Trophoblast cell (in vitro differentiated cells and primary cell): ENCODE measurements at regions not wholly inside any gene's neighbourhood (a gene's known extent, or its start where the extent isn't known, plus 50 kb on each side); places are given as distances from the start of the nearest gene placed in this dataset.

ENCODE experiments used
- DNase-seq, 2 donors: peaks; one replicate each; pipeline ENCODE4 v3.0.0-alpha.2; 2016
- H2AFZ ChIP-seq: 2 replicates; pipeline ENCODE4 v1.6.1; 2013; ENCODE audit warnings: low read length, moderate library complexity, mild to moderate bottlenecking; ENCODE audit not compliant: insufficient read depth, poor library complexity
- H2AK5ac ChIP-seq: 2 replicates; pipeline ENCODE4 v1.6.1; 2013; ENCODE audit warnings: mild to moderate bottlenecking, low read length
- H2BK120ac ChIP-seq: 2 replicates; pipeline ENCODE4 v1.6.1; 2013; ENCODE audit warnings: low read length, mild to moderate bottlenecking, moderate library complexity; ENCODE audit not compliant: insufficient read depth, poor library complexity
- H2BK12ac ChIP-seq: 2 replicates; pipeline ENCODE4 v1.6.1; 2013; ENCODE audit warnings: mild to moderate bottlenecking, low read length, moderate library complexity
- H2BK5ac ChIP-seq: 2 replicates; pipeline ENCODE4 v1.6.1; 2013; ENCODE audit warnings: low read length, low read depth, moderate library complexity, mild to moderate bottlenecking; ENCODE audit not compliant: poor library complexity
- H3K14ac ChIP-seq: 2 replicates; pipeline ENCODE4 v1.6.1; 2013; ENCODE audit warnings: mild to moderate bottlenecking, low read length
- H3K18ac ChIP-seq: 2 replicates; pipeline ENCODE4 v1.6.1; 2013; ENCODE audit warnings: mild to moderate bottlenecking, low read length
- H3K23ac ChIP-seq: 2 replicates; pipeline ENCODE4 v1.6.1; 2013; ENCODE audit warnings: low read length
- H3K27ac ChIP-seq: 2 replicates; pipeline ENCODE4 v1.5.1; 2013; ENCODE audit warnings: low read depth, mild to moderate bottlenecking, inconsistent platforms, low read length, moderate library complexity
- H3K27me3 ChIP-seq: 2 replicates; pipeline ENCODE4 v1.6.1; 2013; ENCODE audit warnings: inconsistent platforms, mild to moderate bottlenecking, low read length, moderate library complexity; ENCODE audit not compliant: insufficient read depth
- H3K36me3 ChIP-seq, 2 experiments: 1 replicate in 1 of 2; 2 replicates in 1 of 2; pipeline ENCODE4 v1.6.1; 2013; ENCODE audit warnings: low read length in 2 of 2, mild to moderate bottlenecking in 2 of 2, moderate library complexity in 1 of 2; ENCODE audit not compliant: insufficient read depth in 2 of 2, control insufficient read depth in 1 of 2
- H3K4ac ChIP-seq: 2 replicates; pipeline ENCODE4 v1.6.1; 2013; ENCODE audit warnings: low read depth, mild to moderate bottlenecking, low read length, moderate library complexity
- H3K4me1 ChIP-seq, 2 experiments: 1 replicate in 1 of 2; 2 replicates in 1 of 2; pipeline ENCODE4 v1.6.1; 2013; ENCODE audit warnings: low read length in 2 of 2, mild to moderate bottlenecking in 2 of 2, moderate library complexity in 1 of 2; ENCODE audit not compliant: insufficient read depth in 2 of 2, control insufficient read depth in 1 of 2
- H3K4me2 ChIP-seq: 2 replicates; pipeline ENCODE4 v1.6.1; 2013; ENCODE audit warnings: inconsistent platforms, mild to moderate bottlenecking, low read length, moderate library complexity
- H3K4me3 ChIP-seq: 2 replicates; pipeline ENCODE4 v1.5.1; 2013; ENCODE audit warnings: mild to moderate bottlenecking, low read depth, low read length, inconsistent platforms
- H3K79me1 ChIP-seq: one replicate; pipeline ENCODE4 v1.6.1; 2013; ENCODE audit warnings: low read length
- H3K79me2 ChIP-seq: 2 replicates; pipeline ENCODE4 v1.6.1; 2013; ENCODE audit warnings: low read length, mild to moderate bottlenecking; ENCODE audit not compliant: control insufficient read depth, insufficient read depth, poor library complexity
- H3K9ac ChIP-seq: 2 replicates; pipeline ENCODE4 v1.6.1; 2013; ENCODE audit warnings: mild to moderate bottlenecking, low read length
- H3K9me3 ChIP-seq: 2 replicates; pipeline ENCODE4 v1.6.1; 2013; ENCODE audit warnings: low read depth, mild to moderate bottlenecking, control low read depth, inconsistent platforms, low read length; ENCODE audit not compliant: insufficient read depth
- H4K12ac ChIP-seq: 2 replicates; pipeline ENCODE4 v1.6.1; 2013; ENCODE audit warnings: low read depth, mild to moderate bottlenecking, low read length, moderate library complexity
- H4K8ac ChIP-seq: 2 replicates; pipeline ENCODE4 v1.6.1; 2013; ENCODE audit warnings: low read depth, mild to moderate bottlenecking, low read length, moderate library complexity
- H4K91ac ChIP-seq: one replicate; pipeline ENCODE4 v1.6.1; 2013; ENCODE audit warnings: low read depth, mild to moderate bottlenecking, low read length, moderate library complexity
- WGBS: extraction: QIAGEN DNeasy Blood & Tissue Kit; methylation state at CpG from one replicate; pipeline ENCODE4 v1.1.7; 2013; ENCODE audit warnings: missing lambda C conversion rate; ENCODE audit not compliant: insufficient read length, insufficient coverage; ENCODE audit errors: extremely low coverage; 5-methylcytosine and 5-hydroxymethylcytosine counted together

- no peak overlapping the region for H4K12ac ChIP-seq
- no peak overlapping the region for H3K23ac ChIP-seq
- H3K4me3 ChIP-seq, result no peak overlapping the region
- H2BK120ac ChIP-seq, result no peak overlapping the region
- H2BK12ac ChIP-seq, result no peak overlapping the region
- H3K4me1 ChIP-seq, result no peaks in the 10 kb centered on the region
- no peak overlapping the region for H3K9ac ChIP-seq
- no peak overlapping the region for H3K18ac ChIP-seq
- H3K36me3 ChIP-seq, result no peaks in the 10 kb centered on the region
- no peak overlapping the region for H2AK5ac ChIP-seq
- no peak overlapping the region for H4K91ac ChIP-seq
- H3K4ac ChIP-seq, result no peak overlapping the region
- no peak overlapping the region for H4K8ac ChIP-seq
- no peak overlapping the region for H3K4me2 ChIP-seq
- H3K27ac ChIP-seq, result no peak overlapping the region
- no peak for DNase-seq
- no peaks in the 10 kb centered on the region for H3K79me2 ChIP-seq
- H3K27me3 ChIP-seq, result no peaks in the 10 kb centered on the region
- H3K14ac ChIP-seq, result no peak overlapping the region
- H3K79me1 ChIP-seq, result peaks cover 2% of the 10 kb centered on the region
- H3K9me3 ChIP-seq, result no peaks in the 10 kb centered on the region
- no CpG with 5 or more reads among the region's 2 CpGs for WGBS
- no peak overlapping the region for H2BK5ac ChIP-seq
- no peak overlapping the region for H2AFZ ChIP-seq
Measured at GRCh38 chr11:26844963-26845362, 123.1 kb upstream of the SLC5A12 start.

DNA sequence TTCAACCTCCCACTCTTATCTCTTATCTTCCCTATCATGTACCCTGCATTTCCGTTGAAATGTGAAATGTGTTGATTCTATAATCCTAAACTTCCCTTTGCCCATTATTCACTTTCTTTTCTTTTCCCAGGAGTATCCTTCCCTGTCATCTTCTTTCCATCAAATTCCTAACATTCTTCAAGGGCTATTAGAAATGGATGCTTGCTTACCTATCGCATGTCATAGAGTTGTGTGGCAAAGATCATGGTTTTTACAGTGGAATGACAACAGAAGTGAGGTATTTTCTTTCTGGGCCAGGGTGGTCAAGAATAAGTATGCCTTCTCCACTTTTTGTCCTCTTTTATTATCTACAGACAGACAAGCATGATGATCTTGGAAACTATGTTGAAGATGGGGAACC, 124.4 kb upstream of the SLC5A12 start:
- H2BK120ac ChIP-seq, result no peak overlapping the region
- no peak for DNase-seq
- H3K27ac ChIP-seq, result no peak overlapping the region
- peaks cover 2% of the 10 kb centered on the region for H3K79me1 ChIP-seq
- H3K9me3 ChIP-seq, result no peaks in the 10 kb centered on the region
- no peak overlapping the region for H3K14ac ChIP-seq
- no peaks in the 10 kb centered on the region for H3K27me3 ChIP-seq
- no peak overlapping the region for H3K4ac ChIP-seq
- no peak overlapping the region for H3K4me2 ChIP-seq
- H2BK12ac ChIP-seq, result no peak overlapping the region
- no peak overlapping the region for H3K9ac ChIP-seq
- H2AFZ ChIP-seq, result no peak overlapping the region
- no peak overlapping the region for H4K8ac ChIP-seq
- no peak overlapping the region for H3K4me3 ChIP-seq
- H3K18ac ChIP-seq, result no peak overlapping the region
- H4K12ac ChIP-seq, result no peak overlapping the region
- H4K91ac ChIP-seq, result no peak overlapping the region
- H2BK5ac ChIP-seq, result no peak overlapping the region
- WGBS, result no CpG with 5 or more reads among the region's 2 CpGs
- H3K79me2 ChIP-seq, result no peaks in the 10 kb centered on the region
- H3K36me3 ChIP-seq, result no peaks in the 10 kb centered on the region
- no peak overlapping the region for H3K23ac ChIP-seq
- H2AK5ac ChIP-seq, result no peak overlapping the region
- H3K4me1 ChIP-seq, result no peaks in the 10 kb centered on the region

DNA sequence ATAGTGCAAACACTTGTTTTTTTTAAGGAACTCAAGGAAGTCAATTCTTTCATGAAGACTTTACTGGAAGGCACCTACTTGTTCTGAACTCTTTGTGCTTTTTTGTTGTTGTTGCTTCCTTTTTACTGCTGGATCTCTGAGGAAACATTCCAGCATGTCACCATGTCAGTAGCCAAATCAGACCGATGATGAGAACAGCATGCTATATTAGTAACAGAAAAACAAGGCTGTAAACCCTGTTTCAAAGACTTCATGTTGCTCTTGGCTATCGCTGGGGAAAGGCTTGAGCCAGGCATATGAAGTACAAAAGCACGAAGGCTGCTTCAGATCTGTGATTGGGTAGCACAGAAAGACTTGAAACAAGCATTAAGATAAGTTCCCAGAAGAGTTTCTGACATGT, 125.6 kb upstream of the SLC5A12 start:
- H2BK5ac ChIP-seq, result no peak overlapping the region
- H3K79me2 ChIP-seq, result no peaks in the 10 kb centered on the region
- H3K36me3 ChIP-seq, result no peaks in the 10 kb centered on the region
- H4K8ac ChIP-seq, result no peak overlapping the region
- H3K79me1 ChIP-seq, result peaks cover 2% of the 10 kb centered on the region
- no CpG with 5 or more reads among the region's 3 CpGs for WGBS
- H2AFZ ChIP-seq, result no peak overlapping the region
- no peak overlapping the region for H4K91ac ChIP-seq
- no peak for DNase-seq
- H3K4me1 ChIP-seq, result no peaks in the 10 kb centered on the region
- no peak overlapping the region for H2AK5ac ChIP-seq
- H4K12ac ChIP-seq, result no peak overlapping the region
- H3K9me3 ChIP-seq, result no peaks in the 10 kb centered on the region
- H3K4ac ChIP-seq, result no peak overlapping the region
- no peak overlapping the region for H3K4me2 ChIP-seq
- H2BK120ac ChIP-seq, result no peak overlapping the region
- H3K18ac ChIP-seq, result no peak overlapping the region
- no peak overlapping the region for H3K14ac ChIP-seq
- no peak overlapping the region for H3K4me3 ChIP-seq
- no peaks in the 10 kb centered on the region for H3K27me3 ChIP-seq
- H3K9ac ChIP-seq, result no peak overlapping the region
- H3K27ac ChIP-seq, result no peak overlapping the region
- H2BK12ac ChIP-seq, result no peak overlapping the region
- H3K23ac ChIP-seq, result no peak overlapping the region

GRCh38 chr11:26847977-26848376, 126.1 kb upstream of the SLC5A12 start:
- Histone ChIP-seq H2AFZ (no peak overlapping the region), H3K79me2 (no peaks in the 10 kb centered on the region), H3K27me3 (no peaks in the 10 kb centered on the region), H3K79me1 (peaks cover 1% of the 10 kb centered on the region), H3K4me1 (no peaks in the 10 kb centered on the region), H3K4ac (no peak overlapping the region), H3K9ac (no peak overlapping the region), H3K18ac (no peak overlapping the region), H3K36me3 (no peaks in the 10 kb centered on the region), H3K4me3 (no peak overlapping the region), H4K91ac (no peak overlapping the region), H2BK12ac (no peak overlapping the region), H3K27ac (no peak overlapping the region), H3K9me3 (no peaks in the 10 kb centered on the region), H4K8ac (no peak overlapping the region), H3K23ac (no peak overlapping the region), H2BK5ac (no peak overlapping the region), H3K14ac (no peak overlapping the region), H3K4me2 (no peak overlapping the region), H2AK5ac (no peak overlapping the region), H2BK120ac (no peak overlapping the region), H4K12ac (no peak overlapping the region)
- no peak for DNase-seq
- no CpG with 5 or more reads among the region's 1 CpG for WGBS
